Stimulated activated CD8-positive, alpha-beta memory T cell treated with anti-CD3 and anti-CD28 coated beads, Interleukin-7, amount 100 ng/mL, for 48 hours (primary cell): ENCODE measurements at regions not wholly inside any gene's neighbourhood (a gene's known extent, or its start where the extent isn't known, plus 50 kb on each side); places are given as distances from the start of the nearest gene placed in this dataset.

ENCODE experiments used
- DNase-seq, 2 donors: peaks; one replicate each; pipeline ENCODE4 v3.0.0-alpha.2; 2020; ENCODE audit warnings: low read depth in 1 of 2; ENCODE audit errors: extremely low read depth in 1 of 2

GRCh38 chr9:16153741-16154140 lies 600.9 kb downstream of the CCDC171 start:
- no peak for DNase-seq

- DNase-seq, result peak; percentile 37 to 44
These were observed 601.8 kb downstream of the CCDC171 start for GRCh38 chr9:16154521-16155078.

GRCh38 chr9:16155878-16156277 lies 603.0 kb downstream of the CCDC171 start:
- no peak for DNase-seq

- DNase-seq, result no peak
These were observed 604.4 kb downstream of the CCDC171 start for GRCh38 chr9:16157216-16157615.

- DNase-seq, result no peak
These were observed 604.8 kb downstream of the CCDC171 start for GRCh38 chr9:16157651-16158050.

GRCh38 chr9:16158093-16158492 lies 605.2 kb downstream of the CCDC171 start:
- no peak for DNase-seq

- no peak for DNase-seq
These were observed 608.6 kb downstream of the CCDC171 start for GRCh38 chr9:16161483-16161882.

- DNase-seq, result no peak
These were observed 617.3 kb downstream of the CCDC171 start for GRCh38 chr9:16170119-16170518.

GRCh38 chr9:16171911-16172310 lies 619.1 kb downstream of the CCDC171 start:
- no peak for DNase-seq

GRCh38 chr9:16172796-16173195 lies 620.0 kb downstream of the CCDC171 start:
- DNase-seq, result no peak

- no peak for DNase-seq
These were observed 622.1 kb downstream of the CCDC171 start for GRCh38 chr9:16174915-16175314.

- no peak for DNase-seq
These were observed 622.6 kb downstream of the CCDC171 start for GRCh38 chr9:16175461-16175860.

GRCh38 chr9:16178294-16178693 lies 625.5 kb downstream of the CCDC171 start:
- DNase-seq, result no peak

- peak in 1 of 2 donors; percentile 36 for DNase-seq
These were observed 626.7 kb downstream of the CCDC171 start for GRCh38 chr9:16179566-16179965.

- DNase-seq, result no peak
These were observed 627.2 kb downstream of the CCDC171 start for GRCh38 chr9:16180091-16180490.

GRCh38 chr9:16180546-16180945 lies 627.7 kb downstream of the CCDC171 start:
- no peak for DNase-seq

- DNase-seq, result no peak
These were observed 628.7 kb downstream of the CCDC171 start for GRCh38 chr9:16181539-16181938.

- no peak for DNase-seq
These were observed 629.9 kb downstream of the CCDC171 start for GRCh38 chr9:16182784-16183183.

GRCh38 chr9:16184964-16185646 lies 632.3 kb downstream of the CCDC171 start:
- no peak for DNase-seq

GRCh38 chr9:16191191-16191590 lies 638.3 kb downstream of the CCDC171 start:
- no peak for DNase-seq

- DNase-seq, result peak; percentile 20 to 37
These were observed 639.0 kb downstream of the CCDC171 start for GRCh38 chr9:16191691-16192402.

GRCh38 chr9:16192403-16193017 lies 639.7 kb downstream of the CCDC171 start:
- DNase-seq, result no peak
